ENCODE measurements at regions not wholly inside any gene's neighbourhood (a gene's known extent, or its start where the extent isn't known, plus 50 kb on each side); places are given as distances from the start of the nearest gene placed in this dataset.
A peak's percentile ranks its signal among the peaks of the same experiment; 100 is the strongest.

DNA sequence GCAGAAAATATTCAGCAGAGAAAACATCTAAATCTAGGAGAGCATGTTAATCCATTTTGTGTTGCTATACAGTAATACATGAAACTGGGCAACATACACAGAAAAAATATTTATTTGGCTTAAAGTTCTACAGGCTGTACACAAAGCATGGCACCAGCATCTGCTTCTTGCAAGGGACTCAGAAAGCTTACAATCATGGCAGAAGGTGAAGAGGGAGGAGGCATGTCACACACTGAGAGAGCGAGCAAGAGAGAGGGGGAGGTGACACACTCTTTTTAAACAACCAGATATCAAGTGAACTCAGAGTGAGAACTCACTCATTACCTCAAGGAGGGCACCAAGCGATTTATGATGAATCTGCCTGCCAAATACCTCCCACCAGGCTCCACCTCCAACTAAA lies 94.2 kb upstream of the CNOT2 start:
- DNase-seq, result no peak
- ATAC-seq, result no peak
- intact Hi-C loops (cut with DNase I), result no loop called here

DNA sequence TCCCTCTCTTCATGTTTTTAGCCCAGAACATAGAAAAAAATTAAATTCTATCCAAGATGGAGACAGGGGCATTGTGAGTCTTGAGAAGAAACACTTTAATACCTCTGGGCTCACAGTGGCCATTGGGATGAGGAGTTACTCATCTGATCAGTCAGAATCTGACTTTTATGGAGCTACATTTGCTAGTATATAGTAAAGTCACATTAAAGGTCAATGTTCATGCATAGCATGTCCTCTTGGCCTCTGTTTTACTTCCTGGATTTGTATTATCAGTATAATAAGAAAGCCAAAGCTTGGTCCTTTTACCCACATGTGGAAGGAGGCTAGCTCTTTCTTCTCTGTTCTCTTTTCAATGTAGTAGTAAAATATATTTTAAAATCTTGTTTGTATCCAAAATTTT lies 93.6 kb upstream of the CNOT2 start:
- intact Hi-C loops (cut with DNase I), result no loop called here
- ATAC-seq (no peak), DNase-seq (no peak)

DNA sequence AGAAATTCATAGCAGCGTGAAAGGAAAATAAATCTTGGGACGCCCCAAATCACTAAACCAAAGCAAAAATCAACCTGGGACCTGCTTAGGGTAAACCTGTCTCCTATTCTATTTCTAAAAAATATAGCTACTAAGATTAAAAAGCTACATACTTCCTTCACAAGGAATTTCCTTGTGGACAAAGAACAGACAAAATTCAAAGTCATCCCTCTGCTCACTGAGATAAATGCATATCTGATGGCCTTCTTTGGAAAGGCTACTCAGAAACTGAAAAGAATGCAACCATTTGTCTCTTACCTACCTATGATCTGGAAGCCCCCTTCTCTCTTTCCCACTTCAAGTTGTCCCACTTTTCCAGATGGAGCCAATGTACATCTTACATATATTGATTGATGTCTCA lies 93.0 kb upstream of the CNOT2 start:
- no peak for DNase-seq
- ATAC-seq, result no peak
- intact Hi-C loops (cut with DNase I), result no loop called here

DNA sequence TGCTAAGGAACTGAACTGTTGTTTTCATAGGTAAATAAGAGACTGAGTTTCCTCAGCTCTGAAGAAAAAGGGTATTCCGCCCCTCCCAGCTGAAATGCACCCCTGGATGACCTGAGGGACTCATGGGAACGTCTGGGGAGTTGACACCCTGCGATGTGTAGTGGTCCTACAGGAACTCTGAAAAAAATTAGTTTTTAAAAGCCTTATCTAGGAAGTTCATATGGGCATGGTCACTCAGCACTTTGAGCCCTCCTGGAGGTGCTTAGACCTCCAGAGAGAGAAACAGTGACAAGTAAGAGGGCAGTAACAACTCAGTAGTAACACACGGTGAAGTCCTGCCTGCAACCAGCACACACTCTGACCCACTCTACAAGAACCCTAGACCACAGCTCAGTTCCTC lies 91.2 kb upstream of the CNOT2 start:
- intact Hi-C loops (cut with DNase I), result no loop called here
- ATAC-seq, result no peak

DNA sequence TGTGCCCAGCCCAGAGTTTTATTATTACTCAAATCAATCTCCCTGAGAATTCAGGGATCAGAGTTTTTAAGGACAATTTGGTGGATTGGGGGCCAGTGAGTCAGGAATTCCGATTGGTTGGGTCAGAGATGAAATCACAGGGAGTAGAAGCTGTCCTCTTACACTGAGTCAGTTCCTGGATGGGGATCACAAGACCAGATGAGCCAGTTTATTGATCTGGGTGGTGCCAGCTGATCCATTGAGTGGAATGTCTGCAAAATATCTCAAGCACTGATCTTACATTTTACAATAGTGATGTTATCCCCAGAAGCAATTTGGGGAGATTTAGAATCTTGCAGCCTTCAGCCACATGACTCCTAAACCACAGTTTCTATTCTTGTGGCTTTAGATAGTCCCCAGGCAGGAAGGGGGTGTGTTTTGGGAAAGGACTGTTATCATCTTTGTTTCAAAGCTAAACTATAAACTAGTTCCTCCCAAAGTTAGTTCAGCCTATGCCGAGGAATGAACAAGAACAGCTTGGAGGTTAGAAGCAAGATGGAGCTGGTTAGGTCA lies 89.1 kb upstream of the CNOT2 start:
- DNase-seq (no peak), ATAC-seq (no peak)
- intact Hi-C loops (cut with DNase I), result no loop called here

More for the DNA sequence above, 91.2 kb upstream of the CNOT2 start:
- no peak for DNase-seq

DNA sequence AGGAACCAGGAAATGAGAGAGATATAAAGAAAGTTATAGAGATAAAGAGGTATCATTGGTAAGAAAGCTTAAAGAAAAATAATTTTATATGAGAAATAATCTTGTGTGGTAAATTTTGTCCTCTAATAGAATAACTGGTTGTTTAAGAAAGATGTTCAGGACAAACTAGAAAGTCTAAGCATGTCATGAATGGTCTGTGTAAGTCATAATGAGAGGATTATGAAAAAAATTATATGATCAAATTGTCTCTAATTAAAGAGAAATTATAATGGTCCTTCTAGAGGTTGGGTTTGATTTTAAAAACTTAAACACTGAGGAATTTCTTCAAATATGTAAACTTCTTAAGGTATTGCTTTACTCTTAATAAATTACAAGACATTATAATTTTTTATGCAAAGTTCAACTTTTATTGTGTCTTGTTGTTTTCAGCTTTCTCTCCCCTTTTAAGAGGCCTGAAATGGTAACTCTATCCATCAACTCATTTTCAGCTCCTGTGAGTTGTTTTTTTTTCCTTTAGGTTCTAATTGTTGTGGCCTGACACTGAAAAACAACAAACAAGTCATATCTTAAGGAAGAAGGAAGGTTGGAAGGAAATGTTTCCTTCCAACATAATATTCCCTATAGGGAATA lies 88.2 kb upstream of the CNOT2 start:
- DNase-seq (no peak), ATAC-seq (no peak)
- intact Hi-C loops (cut with DNase I), result no loop called here

DNA sequence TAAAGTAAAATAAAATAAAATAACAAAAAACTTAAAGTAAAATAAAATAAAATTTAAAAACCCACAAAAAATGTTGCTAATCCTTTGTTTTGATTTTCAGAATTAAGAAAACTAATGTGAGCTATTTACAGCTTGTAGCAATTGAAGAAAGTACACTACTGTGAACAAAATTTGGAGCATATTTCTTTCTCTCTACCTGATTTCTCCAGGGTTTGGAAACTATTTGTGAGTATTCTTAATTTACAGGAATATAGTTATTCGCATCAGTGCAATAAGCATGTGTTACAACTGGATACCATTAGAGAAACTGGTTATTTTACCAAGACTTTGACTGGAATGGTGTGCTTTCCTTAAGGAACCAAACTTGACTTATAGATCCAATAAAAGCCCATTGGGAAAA lies 86.1 kb upstream of the CNOT2 start:
- intact Hi-C loops (cut with DNase I), result no loop called here
- no peak for DNase-seq
- ATAC-seq, result no peak

DNA sequence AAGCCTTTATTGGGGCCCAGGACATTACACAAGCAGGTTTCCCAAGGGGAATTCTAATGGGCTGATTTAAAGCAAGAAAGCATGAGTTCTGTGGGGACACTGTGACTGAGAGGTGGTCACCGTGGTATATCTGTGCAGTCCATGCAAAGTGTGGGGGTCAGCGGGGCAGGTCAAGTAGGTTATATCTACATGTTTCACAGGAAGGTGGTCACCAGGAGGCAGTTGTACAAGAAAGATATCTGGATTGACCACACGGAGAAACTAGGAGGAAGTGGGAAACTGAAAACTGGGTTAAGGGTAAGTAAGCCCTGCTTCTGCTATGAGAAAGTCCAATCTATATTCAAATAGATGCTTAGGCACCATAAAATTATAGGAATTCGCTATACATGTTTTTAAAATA lies 77.8 kb upstream of the CNOT2 start:
- DNase-seq, result no peak
- ATAC-seq, result no peak
- intact Hi-C loops (cut with DNase I), result no loop called here

DNA sequence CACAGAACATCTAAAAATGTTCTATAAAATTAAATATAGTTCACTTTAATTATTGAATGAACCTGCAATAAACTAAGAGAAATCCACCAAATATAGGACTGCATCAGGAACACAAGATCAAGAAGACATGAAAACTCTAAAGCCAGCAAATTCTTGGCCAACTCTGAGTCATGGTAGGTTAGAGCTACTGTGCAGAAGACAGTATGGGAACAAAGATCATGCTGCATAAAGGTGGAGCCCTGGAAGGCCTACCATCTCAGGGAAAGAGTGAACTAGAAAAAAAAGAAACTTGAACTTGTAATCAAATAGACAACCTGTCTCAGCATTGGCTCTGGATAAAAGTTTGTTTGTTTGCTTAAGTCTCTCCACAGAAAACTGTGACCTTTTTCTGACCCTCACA lies 66.9 kb upstream of the CNOT2 start:
- ATAC-seq (no peak), DNase-seq (no peak)
- intact Hi-C loops (cut with DNase I), result no loop called here

DNA sequence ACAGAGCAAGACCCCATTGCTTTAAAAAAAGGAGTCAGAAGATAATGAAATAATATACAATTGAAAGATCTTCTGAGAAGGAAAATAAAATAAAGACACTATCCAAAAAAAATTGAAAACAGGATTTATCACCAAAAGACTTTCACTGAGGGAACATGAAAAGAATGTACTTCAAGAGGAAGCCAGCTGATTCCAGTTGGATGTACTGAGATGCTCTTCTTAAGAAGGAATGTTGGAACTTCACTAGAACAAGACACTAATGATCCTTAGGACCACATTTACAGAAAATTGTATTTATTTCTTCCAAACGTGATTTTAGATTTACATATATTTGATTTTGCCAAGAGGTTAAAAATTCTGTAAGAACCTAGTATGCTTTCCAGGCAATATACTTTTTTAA lies 65.6 kb upstream of the CNOT2 start:
- no peak for DNase-seq
- ATAC-seq, result no peak
- intact Hi-C loops (cut with DNase I), result no loop called here

DNA sequence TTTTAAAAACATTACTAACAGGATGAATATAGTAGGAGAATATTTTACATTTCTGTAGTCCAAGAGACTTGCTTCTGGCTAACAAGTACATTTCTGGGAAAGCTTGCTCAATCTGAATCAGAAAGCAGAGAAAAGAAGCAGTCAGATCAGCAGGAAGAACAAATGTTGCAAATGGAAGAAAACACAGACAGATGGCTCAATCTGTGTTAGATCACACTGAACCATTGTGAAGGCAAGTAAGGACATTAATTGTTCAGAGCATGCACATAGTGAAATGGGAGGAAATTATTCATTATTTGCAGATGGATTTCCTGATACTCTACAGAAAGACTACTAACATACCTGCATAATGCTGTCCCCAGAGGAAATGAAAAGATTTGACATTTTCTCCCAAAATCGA lies 65.2 kb upstream of the CNOT2 start:
- intact Hi-C loops (cut with DNase I), result no loop called here
- ATAC-seq, result peak in 1 of 2 donors; percentile 52

DNA sequence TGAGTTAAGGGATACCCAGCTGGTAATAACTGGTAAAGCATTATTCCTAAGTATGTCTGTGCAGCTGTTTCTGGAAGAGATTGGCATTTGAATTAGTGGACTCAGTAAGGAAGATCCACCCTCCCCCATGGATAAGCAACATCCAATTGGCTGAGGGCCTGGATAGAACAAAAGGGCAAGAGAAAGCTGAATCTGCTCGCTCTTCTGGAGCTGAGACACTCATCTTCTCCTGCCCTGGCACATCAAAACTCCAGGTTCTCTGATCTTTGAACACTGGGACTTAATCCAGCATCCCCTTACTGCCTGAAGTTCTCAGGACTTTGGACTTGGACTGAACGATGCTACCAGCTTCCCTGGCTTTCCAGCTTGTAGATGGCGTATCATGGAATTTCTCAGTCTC lies 63.1 kb upstream of the CNOT2 start:
- ATAC-seq, result no peak
- no peak for DNase-seq
- intact Hi-C loops (cut with DNase I), result no loop called here

More for the DNA sequence above, 65.2 kb upstream of the CNOT2 start:
- DNase-seq, result no peak

DNA sequence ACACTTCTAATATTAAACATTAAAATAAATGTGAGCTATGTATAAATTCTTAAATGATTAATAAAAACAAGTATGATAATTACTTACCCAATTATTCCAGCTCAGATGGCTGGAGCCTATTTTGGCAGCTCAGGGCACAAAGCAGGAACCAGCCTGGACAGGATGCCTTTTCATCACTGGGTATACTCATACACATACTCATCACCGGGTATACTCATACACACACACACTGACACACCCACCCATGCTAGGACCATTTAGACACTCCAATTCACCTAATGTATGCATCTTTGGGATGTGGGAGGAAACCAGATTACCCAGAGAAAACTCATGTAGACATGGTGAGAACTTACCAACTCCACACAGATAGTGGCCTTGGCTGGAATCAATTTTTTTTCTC lies 57.9 kb upstream of the CNOT2 start:
- intact Hi-C loops (cut with DNase I), result no loop called here
- no peak for DNase-seq
- no peak for ATAC-seq

DNA sequence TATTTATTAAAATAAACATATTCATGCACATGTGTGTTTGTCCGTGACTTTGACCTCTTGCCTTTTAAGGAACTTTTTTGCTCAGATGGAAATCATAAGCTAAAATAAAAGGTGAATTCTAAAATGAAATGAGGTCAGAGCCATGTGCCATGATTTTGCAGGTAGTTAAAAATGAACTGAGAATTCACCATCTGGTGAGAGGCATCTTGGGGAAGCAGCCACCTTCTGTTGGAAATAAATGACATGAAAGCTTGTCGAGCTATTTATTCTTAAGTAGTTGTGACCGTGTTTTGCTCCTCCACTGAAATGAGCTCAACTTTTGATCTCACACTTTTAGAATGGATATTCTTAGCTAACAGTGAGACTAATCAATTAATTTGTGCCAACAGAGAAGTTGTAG lies 56.8 kb upstream of the CNOT2 start:
- intact Hi-C loops (cut with DNase I), result no loop called here
- ATAC-seq (no peak), DNase-seq (no peak)

DNA sequence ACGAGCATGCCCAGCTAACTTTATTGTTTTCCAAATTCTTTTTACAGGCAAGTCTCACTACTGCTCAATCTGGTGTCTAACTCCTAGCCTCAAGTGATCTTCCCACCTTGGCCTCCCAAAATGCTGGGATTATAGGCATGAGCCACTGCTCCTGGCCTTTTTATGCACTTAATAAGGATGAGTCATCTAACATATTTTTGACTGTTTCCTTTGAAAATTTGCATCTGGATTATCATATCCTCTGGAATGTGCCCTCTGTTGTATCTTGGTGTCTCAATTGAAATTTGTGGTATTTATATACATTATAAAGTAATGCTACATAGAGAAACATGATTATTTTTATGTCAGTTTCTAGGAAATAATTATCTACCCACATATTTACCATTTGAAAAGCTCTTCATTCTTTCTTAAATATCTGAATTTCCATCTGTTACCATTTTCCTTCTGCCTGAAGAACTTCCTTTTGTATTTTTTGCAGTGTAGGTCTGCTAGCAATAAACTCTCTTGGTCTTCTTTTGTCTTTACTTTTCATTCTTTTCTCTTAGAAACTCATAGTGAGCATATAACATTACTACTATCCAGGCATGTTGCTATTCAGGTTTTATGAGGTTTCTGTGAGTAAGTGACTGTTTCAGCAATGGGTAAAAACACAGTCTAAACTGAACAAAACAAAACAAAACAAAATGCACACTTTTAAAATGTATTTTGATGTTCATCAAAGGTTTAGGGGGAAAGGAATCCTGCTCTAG lies 52.8 kb upstream of the CNOT2 start:
- DNase-seq, result no peak
- no peak for ATAC-seq
- intact Hi-C loops (cut with DNase I), result no loop called here
